ENCODE measurements at regions not wholly inside any gene's neighbourhood (a gene's known extent, or its start where the extent isn't known, plus 50 kb on each side); places are given as distances from the start of the nearest gene placed in this dataset.

GRCh38 chr12:76701690-76702089 lies 62.2 kb upstream of the ZDHHC17 start:
- TF ChIP-seq, protein P1, sequence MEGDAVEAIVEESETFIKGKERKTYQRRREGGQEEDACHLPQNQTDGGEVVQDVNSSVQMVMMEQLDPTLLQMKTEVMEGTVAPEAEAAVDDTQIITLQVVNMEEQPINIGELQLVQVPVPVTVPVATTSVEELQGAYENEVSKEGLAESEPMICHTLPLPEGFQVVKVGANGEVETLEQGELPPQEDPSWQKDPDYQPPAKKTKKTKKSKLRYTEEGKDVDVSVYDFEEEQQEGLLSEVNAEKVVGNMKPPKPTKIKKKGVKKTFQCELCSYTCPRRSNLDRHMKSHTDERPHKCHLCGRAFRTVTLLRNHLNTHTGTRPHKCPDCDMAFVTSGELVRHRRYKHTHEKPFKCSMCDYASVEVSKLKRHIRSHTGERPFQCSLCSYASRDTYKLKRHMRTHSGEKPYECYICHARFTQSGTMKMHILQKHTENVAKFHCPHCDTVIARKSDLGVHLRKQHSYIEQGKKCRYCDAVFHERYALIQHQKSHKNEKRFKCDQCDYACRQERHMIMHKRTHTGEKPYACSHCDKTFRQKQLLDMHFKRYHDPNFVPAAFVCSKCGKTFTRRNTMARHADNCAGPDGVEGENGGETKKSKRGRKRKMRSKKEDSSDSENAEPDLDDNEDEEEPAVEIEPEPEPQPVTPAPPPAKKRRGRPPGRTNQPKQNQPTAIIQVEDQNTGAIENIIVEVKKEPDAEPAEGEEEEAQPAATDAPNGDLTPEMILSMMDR (IDR thresholded peaks at IDR 0.05): no peak
- TF ChIP-seq POLR2A (IDR thresholded peaks at IDR 0.05): no peak

All from body of pancreas (tissue), 4 donors.